GM12801 (cell line): ENCODE measurements at regions not wholly inside any gene's neighbourhood (a gene's known extent, or its start where the extent isn't known, plus 50 kb on each side); places are given as distances from the start of the nearest gene placed in this dataset.

Experiments used
- CTCF ChIP-seq: IDR thresholded peaks from one replicate; pipeline ENCODE4 v1.5.1; 2011; ENCODE audit warnings: control low read depth; ENCODE audit not compliant: insufficient read length; ENCODE audit errors: extremely low read depth

- TF ChIP-seq CTCF = no peak
Measured at GRCh38 chr1:13892671-13893325, 192.8 kb downstream of the PRDM2 start.

DNA sequence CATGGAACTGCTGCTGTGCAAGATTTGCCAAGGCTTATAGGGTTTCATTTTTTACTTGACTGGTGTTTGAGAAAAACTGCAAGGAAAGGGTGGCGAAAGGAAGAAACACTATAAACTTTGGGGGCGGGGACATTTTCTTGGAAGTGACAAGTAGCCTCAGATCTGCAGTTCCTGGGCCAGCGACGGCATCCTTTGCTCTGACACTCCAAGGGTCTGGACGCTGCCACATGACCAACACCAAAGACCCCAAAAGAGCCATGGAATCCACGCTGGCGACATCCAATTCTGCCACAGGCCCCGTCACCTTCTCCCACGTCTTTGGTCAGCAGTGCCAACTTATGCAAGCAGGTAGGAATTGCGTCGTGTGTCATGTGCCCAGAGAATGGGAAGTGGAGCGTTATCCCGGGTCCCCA, 193.4 kb downstream of the PRDM2 start:
- TF ChIP-seq CTCF = no peak

DNA sequence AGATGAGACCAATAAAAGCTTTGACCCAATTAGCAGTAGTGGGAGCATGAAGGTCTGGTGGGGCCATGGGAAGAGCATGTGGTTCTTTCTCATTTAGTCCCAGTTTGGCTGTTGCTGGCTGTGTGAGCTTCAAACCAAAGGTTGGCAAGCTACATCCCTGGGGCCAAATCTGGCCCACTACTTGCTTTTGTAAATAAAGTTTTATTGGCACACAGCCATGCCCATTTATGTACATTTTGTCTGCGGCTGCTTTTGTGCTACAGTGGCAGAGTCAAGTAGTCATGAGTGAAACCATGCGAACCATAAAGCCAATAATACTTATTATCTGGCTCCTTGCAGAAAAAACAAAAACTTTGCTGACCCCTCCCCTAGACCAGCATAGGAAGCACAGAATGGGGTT, 196.9 kb downstream of the PRDM2 start:
- no peak for TF ChIP-seq CTCF

- no peak for TF ChIP-seq CTCF
Measured at GRCh38 chr1:13898406-13898805, 198.4 kb downstream of the PRDM2 start.

- no peak for TF ChIP-seq CTCF
Measured at GRCh38 chr1:13899856-13900255, 199.9 kb downstream of the PRDM2 start.

DNA sequence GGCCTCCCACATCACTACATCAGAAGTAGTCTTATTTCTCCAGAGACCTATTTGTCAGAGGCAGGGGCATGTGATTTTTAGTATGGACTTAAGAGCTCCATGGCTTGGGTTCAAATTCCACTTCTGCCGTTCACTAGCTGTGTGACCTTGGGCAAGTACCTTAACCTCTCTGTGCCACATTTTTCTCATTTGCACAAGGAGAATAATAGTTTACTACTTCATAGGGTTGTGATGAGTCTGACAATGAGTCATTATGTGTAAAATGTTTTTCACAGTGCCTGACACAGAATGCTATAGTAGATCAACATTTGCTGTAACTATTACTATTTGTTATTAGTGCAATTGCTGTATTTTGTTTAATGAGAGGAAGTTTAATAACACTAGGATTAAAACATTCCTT, 200.6 kb downstream of the PRDM2 start:
- TF ChIP-seq CTCF = no peak

DNA sequence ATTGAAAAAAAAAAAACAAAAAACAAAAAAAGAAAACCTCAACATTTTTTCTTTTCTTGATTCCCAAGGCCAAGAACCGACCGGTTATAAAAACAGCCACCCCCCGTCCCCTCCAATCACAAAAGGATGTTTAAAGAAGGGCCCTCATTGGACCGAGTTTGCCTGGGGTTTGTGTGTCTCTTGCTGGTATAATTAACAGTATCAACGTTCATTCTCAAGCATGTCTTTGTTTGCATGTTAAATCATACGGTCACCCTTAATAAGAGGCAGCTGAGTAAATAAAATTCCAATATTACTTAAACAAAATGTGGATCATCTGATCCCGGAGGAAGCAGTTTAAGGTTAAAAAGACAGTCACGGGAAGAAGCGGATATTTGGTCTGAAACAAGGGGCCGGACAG, 201.1 kb downstream of the PRDM2 start:
- TF ChIP-seq CTCF = no peak
